Spinal cord (tissue), 10 donors: ENCODE measurements at regions not wholly inside any gene's neighbourhood (a gene's known extent, or its start where the extent isn't known, plus 50 kb on each side); places are given as distances from the start of the nearest gene placed in this dataset. TPM values are rescaled to one million over a fixed set of nuclear protein-coding genes. Genes with fewer than 3 reads are reported as not detected.

Experiments used
- DNase-seq, 6 donors: peaks; one replicate each; pipeline versions ENCODE4 v3.0.0 to v3.0.0-alpha.2; 2013 to 2015; ENCODE audit warnings: low spot score in 6 of 6, low read depth in 4 of 6
- H3K27ac ChIP-seq: one replicate; pipeline ENCODE4 v1.5.1; 2013; ENCODE audit warnings: low read depth, low read length, control low read depth
- H3K27me3 ChIP-seq: one replicate; pipeline ENCODE4 v1.6.1; 2013; ENCODE audit warnings: low read length; ENCODE audit not compliant: control insufficient read depth, insufficient read depth
- H3K36me3 ChIP-seq: one replicate; pipeline ENCODE4 v1.6.1; 2013; ENCODE audit warnings: low read length; ENCODE audit not compliant: control insufficient read depth, insufficient read depth
- H3K4me1 ChIP-seq: one replicate; pipeline ENCODE4 v1.6.1; 2013; ENCODE audit warnings: low read length; ENCODE audit not compliant: control insufficient read depth, insufficient read depth
- H3K4me3 ChIP-seq: one replicate; pipeline ENCODE4 v1.5.1; 2013; ENCODE audit warnings: low read depth, low read length, control low read depth
- H3K9me3 ChIP-seq: one replicate; pipeline ENCODE4 v1.6.1; 2013; ENCODE audit warnings: low read length; ENCODE audit not compliant: control insufficient read depth, insufficient read depth
- WGBS: methylation state at CpG from one replicate; pipeline ENCODE4 v1.1.5; 2013; ENCODE audit warnings: missing lambda C conversion rate; ENCODE audit not compliant: insufficient coverage; 5-methylcytosine and 5-hydroxymethylcytosine counted together
- small RNA-seq: library from RNA; depleted of rRNA; stranded (forward); fragments of <200 nt; gene quantifications from one replicate; pipeline ENCODE3, GENCODE V24; 2014; ENCODE audit warnings: low replicate concordance
- donor health status: healthy.

DNA sequence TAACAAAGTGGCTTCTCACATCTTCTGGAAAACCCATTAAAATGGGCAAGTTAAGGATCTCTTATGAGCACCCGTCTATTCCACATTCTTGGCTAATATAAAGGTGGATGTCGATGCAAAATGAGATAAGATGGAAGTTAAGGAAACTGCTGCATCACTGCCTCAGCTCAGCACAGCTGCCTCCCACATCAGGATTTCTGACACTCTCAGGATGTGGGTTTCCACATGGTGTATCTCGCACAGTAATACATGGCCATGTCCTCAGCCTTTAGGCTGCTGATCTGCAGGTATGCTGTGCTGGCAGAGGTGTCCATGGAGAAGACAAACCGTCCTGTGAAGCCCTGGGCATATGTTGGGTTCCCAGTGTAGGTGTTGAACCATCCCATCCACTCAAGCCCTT lies 1348.0 kb downstream of the TMEM121 start:
- Histone ChIP-seq H3K4me3 (no peak overlapping the region), H3K27ac (no peak overlapping the region), H3K9me3 (peaks cover 6% of the 10 kb centered on the region), H3K27me3 (no peaks in the 10 kb centered on the region), H3K36me3 (no peaks in the 10 kb centered on the region), H3K4me1 (no peaks in the 10 kb centered on the region)
- DNase-seq: no peak
- 86% methylated on average over 1 of the region's 4 CpGs for WGBS

DNA sequence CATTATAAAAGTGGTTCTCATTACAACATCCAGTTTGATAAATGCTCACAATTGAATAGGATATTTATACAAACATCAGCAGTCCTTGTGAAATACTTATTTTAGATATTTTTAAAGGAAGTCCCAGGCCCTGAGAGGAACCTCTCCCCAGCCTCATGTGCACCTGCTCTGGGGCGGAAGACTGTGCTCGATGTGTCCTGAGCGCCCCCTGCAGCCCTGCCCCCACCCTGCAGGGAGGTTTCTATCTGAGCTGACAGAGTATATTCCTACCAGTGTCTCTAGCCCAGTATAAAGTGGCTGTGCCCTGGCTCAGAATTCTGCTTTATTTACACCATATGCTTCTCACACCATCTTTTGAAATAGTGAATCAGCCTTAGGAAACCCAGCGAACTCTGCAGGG lies 1349.1 kb downstream of the TMEM121 start:
- no peak for DNase-seq
- H3K27me3 ChIP-seq: no peaks in the 10 kb centered on the region
- no peak overlapping the region for H3K4me3 ChIP-seq
- H3K9me3 ChIP-seq: peaks cover 6% of the 10 kb centered on the region
- no peaks in the 10 kb centered on the region for H3K36me3 ChIP-seq
- WGBS: 30% methylated on average over 2 of the region's 4 CpGs
- H3K4me1 ChIP-seq: no peaks in the 10 kb centered on the region
- H3K27ac ChIP-seq: no peak overlapping the region

DNA sequence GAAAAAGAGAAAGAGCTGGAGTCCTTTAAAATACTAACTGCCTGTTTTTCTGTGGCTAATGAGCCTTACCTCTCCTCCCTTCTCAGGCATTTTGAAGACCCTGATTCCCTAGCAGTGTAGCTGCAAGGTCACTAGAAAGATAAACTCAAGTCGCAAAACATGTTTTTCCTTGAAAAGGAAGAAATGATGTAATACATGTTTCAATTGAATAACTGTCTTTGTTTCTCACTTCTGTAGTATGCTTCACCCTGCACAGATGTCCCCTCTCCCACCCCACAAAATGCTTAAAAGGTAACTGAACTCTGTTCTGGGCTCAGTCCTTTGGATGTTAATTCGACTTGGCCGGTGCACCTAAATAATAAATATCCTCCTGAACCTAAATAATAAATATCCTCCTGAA lies 1350.3 kb downstream of the TMEM121 start:
- H3K4me1 ChIP-seq: no peaks in the 10 kb centered on the region
- H3K4me3 ChIP-seq: no peak overlapping the region
- H3K9me3 ChIP-seq: peaks cover 6% of the 10 kb centered on the region
- no peaks in the 10 kb centered on the region for H3K27me3 ChIP-seq
- H3K27ac ChIP-seq: no peak overlapping the region
- no peaks in the 10 kb centered on the region for H3K36me3 ChIP-seq
- WGBS: no CpG with 5 or more reads among the region's 3 CpGs
- DNase-seq: no peak

DNA sequence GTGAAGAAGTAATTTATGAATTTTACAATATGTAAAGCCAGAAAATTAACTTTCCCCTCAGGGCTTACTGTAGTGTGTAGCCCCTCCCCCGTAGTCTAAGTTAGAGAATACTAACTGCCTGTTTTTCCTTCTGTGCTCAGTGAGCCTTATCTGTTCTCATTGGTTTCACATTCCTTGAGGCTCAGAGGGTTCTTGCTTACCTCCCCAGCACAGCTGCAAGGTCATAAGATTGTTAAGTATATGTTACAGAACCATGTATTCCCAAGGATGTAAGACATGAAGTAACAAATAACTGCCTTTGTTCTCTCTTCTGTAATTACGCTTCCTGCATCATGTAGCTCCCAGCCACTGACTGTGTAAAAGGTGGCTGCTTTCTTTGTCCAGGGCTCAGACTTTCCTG lies 1351.1 kb downstream of the TMEM121 start:
- Histone ChIP-seq H3K4me1 (no peaks in the 10 kb centered on the region), H3K36me3 (no peaks in the 10 kb centered on the region), H3K27ac (no peak overlapping the region), H3K9me3 (peaks cover 6% of the 10 kb centered on the region), H3K27me3 (no peaks in the 10 kb centered on the region), H3K4me3 (no peak overlapping the region)
- no peak for DNase-seq
- 80% methylated on average over 2 of the region's 2 CpGs for WGBS

DNA sequence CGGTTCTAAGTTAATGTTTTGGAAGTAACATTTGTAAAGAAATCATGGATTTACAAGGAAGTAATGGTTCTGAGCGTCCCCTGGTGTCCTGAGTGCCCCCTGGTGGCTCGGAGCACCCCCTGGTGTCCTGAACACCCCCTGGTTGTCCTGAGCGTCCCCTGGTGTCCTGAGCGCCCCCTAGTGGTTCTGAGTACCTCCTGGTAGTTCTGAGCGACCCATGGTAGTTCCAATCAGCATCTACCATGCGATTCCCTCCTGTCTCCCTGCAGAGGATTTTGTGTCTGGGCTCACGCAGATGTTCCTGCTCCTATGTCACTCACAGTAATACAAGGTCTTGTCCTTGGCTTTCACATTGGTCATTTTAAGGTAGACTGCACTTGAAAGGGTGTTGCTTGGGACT lies 1352.9 kb downstream of the TMEM121 start:
- no peak overlapping the region for H3K4me3 ChIP-seq
- WGBS: 36% methylated on average over 6 of the region's 8 CpGs
- no peaks in the 10 kb centered on the region for H3K4me1 ChIP-seq
- no peaks in the 10 kb centered on the region for H3K27me3 ChIP-seq
- no peaks in the 10 kb centered on the region for H3K36me3 ChIP-seq
- DNase-seq: no peak
- no peak overlapping the region for H3K27ac ChIP-seq
- H3K9me3 ChIP-seq: peaks cover 6% of the 10 kb centered on the region

DNA sequence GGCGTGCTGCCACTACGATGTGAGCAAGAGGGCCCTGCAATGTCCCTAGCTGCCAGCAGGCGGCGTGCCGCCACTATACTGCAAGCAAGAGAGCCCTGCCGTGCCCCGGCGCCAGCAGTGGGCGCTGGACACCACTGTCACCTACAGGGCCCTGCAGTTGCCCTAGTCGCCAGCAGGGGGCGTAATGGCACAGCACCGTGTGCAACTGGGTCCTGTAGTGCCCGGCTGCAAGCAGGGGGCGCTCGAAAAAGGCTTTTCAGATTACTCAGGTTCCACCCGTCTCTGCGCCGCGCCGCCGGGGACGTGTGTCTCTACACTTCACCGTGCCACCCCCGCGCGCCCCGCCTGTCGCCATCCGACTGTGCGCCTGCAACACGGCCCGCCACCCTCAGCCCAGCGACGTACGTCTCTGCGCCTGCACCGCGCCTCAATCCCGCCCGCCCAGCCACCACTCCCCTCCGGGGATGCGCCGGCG lies 1356.9 kb downstream of the TMEM121 start:
- WGBS: 58% methylated on average over 35 of the region's 44 CpGs
- DNase-seq: no peak

More for the DNA sequence above, 1356.9 kb downstream of the TMEM121 start:
- Histone ChIP-seq H3K4me1 (no peaks in the 10 kb centered on the region), H3K4me3 (no peak overlapping the region), H3K36me3 (no peaks in the 10 kb centered on the region), H3K9me3 (no peaks in the 10 kb centered on the region), H3K27ac (no peak overlapping the region), H3K27me3 (no peaks in the 10 kb centered on the region)

Small RNA genes lying in the stretch of these regions (small RNA-seq; reads per million reads assigned to genes)
- gene AC244452.1: not detected
- gene IGHD1-1: not detected
- not detected for gene IGHD1-14
- gene IGHD1-20: not detected
- not detected for gene IGHD1-26
- not detected for gene IGHD1-7
- not detected for gene IGHD2-15
- not detected for gene IGHD2-2
- not detected for gene IGHD2-21
- not detected for gene IGHD2-8
- not detected for gene IGHD3-10
- gene IGHD3-16: not detected
- gene IGHD3-22: not detected
- gene IGHD3-3: not detected
- not detected for gene IGHD3-9
- not detected for gene IGHD4-11
- not detected for gene IGHD4-17
- not detected for gene IGHD4-23
- not detected for gene IGHD4-4
- not detected for gene IGHD5-12
- gene IGHD5-18: not detected
- not detected for gene IGHD5-24
- not detected for gene IGHD5-5
- gene IGHD6-13: not detected
- gene IGHD6-19: not detected
- gene IGHD6-25: not detected
- gene IGHD6-6: not detected
- not detected for gene IGHD7-27
- not detected for gene IGHJ1
- gene IGHJ1P: not detected
- not detected for gene IGHJ2
- not detected for gene IGHJ2P
- gene IGHJ3: not detected
- not detected for gene IGHJ3P
- gene IGHJ4: not detected
- not detected for gene IGHJ5
- not detected for gene IGHJ6
- not detected for gene IGHV1-12
- not detected for gene IGHV1-14
- gene IGHV3-19: not detected
- gene IGHV3-57: not detected
- not detected for gene IGHV3-76
- gene IGHV5-78: not detected
- not detected for gene IGHV7-40
- gene IGHVII-1-1: not detected
- gene IGHVII-15-1: not detected
- gene IGHVII-22-1: not detected
- not detected for gene IGHVII-28-1
- not detected for gene IGHVII-33-1
- not detected for gene IGHVII-40-1
- not detected for gene IGHVII-44-2
- not detected for gene IGHVII-46-1
- not detected for gene IGHVII-49-1
- not detected for gene IGHVII-51-2
- not detected for gene IGHVII-53-1
- not detected for gene IGHVII-60-1
- gene IGHVII-62-1: not detected
- gene IGHVII-67-1: not detected
- gene IGHVII-74-1: not detected
- not detected for gene IGHVII-78-1
- gene IGHVIII-11-1: not detected
- gene IGHVIII-13-1: not detected
- gene IGHVIII-2-1: not detected
- not detected for gene IGHVIII-22-2
- gene IGHVIII-25-1: not detected
- gene IGHVIII-26-1: not detected
- gene IGHVIII-38-1: not detected
- gene IGHVIII-5-1: not detected
- not detected for gene IGHVIII-5-2
- gene IGHVIII-67-2: not detected
- not detected for gene IGHVIII-67-3
- not detected for gene IGHVIII-67-4
- not detected for gene IGHVIII-76-1
- not detected for gene IGHVIII-82
- gene MIR4507: not detected
- not detected for gene MIR4537
- not detected for gene MIR4538
- not detected for gene MIR4539
- not detected for gene MIR5195
- not detected for gene MIR8071-1
- gene MIR8071-2: not detected
- not detected for gene RNA5SP389
